ENCODE measurements at regions not wholly inside any gene's neighbourhood (a gene's known extent, or its start where the extent isn't known, plus 50 kb on each side); places are given as distances from the start of the nearest gene placed in this dataset.

- 93% methylated on average over 3 of the region's 5 CpGs for WGBS (ENCODE audit: insufficient coverage)
- H3K9me3 Mint-ChIP-seq = peaks cover 0 to 3% of the 10 kb centered on the region in 2 donors
- ATAC-seq (no peak), DNase-seq (no peak)
- Histone ChIP-seq H3K4me3 (ENCODE audit: low read length) (no peak overlapping the region), H3K4me1 (ENCODE audit: control insufficient read depth, insufficient read depth, low read length) (no peaks in the 10 kb centered on the region), H3K36me3 (ENCODE audit: control insufficient read depth, insufficient read depth, low read length) (no peaks in the 10 kb centered on the region), H3K27me3 (ENCODE audit: control insufficient read depth, insufficient read depth, low read length) (no peaks in the 10 kb centered on the region), H3K27ac (ENCODE audit: low read length) (no peak overlapping the region), H3K9me3 (ENCODE audit: control insufficient read depth, insufficient read depth, low read length) (no peaks in the 10 kb centered on the region)
- intact Hi-C loops (cut with micrococcal nuclease) = no loop called here
- no peaks in the 10 kb centered on the region for H3K4me1 Mint-ChIP-seq
- H3K27me3 Mint-ChIP-seq (ENCODE audit: low read depth in 2 of 2) = peaks cover 0 to 7% of the 10 kb centered on the region in 2 donors
- H3K27ac Mint-ChIP-seq = no peak overlapping the region
- H3K36me3 Mint-ChIP-seq = no peaks in the 10 kb centered on the region
- no peak overlapping the region for H3K4me3 Mint-ChIP-seq
- TF ChIP-seq CTCF (IDR thresholded peaks at IDR 0.05) = no peak
Measured at GRCh38 chr17:13088666-13089065, 70.8 kb upstream of the ELAC2 start.

- H3K27ac Mint-ChIP-seq = no peak overlapping the region
Measured at GRCh38 chr17:13087802-13088201, 70.0 kb upstream of the ELAC2 start.

GRCh38 chr17:13086142-13086769 is 68.4 kb upstream of the ELAC2 start:
- intact Hi-C loops (cut with micrococcal nuclease) = no loop called here
- Histone ChIP-seq H3K4me3 (ENCODE audit: low read length) (no peak overlapping the region), H3K27me3 (ENCODE audit: control insufficient read depth, insufficient read depth, low read length) (no peaks in the 10 kb centered on the region), H3K9me3 (ENCODE audit: control insufficient read depth, insufficient read depth, low read length) (no peaks in the 10 kb centered on the region), H3K36me3 (ENCODE audit: control insufficient read depth, insufficient read depth, low read length) (no peaks in the 10 kb centered on the region), H3K27ac (ENCODE audit: low read length) (no peak overlapping the region), H3K4me1 (ENCODE audit: control insufficient read depth, insufficient read depth, low read length) (no peaks in the 10 kb centered on the region)
- Mint-ChIP-seq H3K4me3 (no peak overlapping the region), H3K36me3 (no peaks in the 10 kb centered on the region), H3K4me1 (no peaks in the 10 kb centered on the region), H3K27ac (no peak overlapping the region), H3K9me3 (peaks cover 3 to 5% of the 10 kb centered on the region in 2 donors), H3K27me3 (ENCODE audit: low read depth in 2 of 2) (peaks cover 0 to 12% of the 10 kb centered on the region in 2 donors)
- no peak for DNase-seq
- TF ChIP-seq CTCF (IDR thresholded peaks at IDR 0.05) = no peak
- WGBS (ENCODE audit: insufficient coverage) = 81% methylated on average over 11 of the region's 11 CpGs
- no peak for ATAC-seq

More at GRCh38 chr17:13087802-13088201, 70.0 kb upstream of the ELAC2 start:
- no peaks in the 10 kb centered on the region for H3K9me3 ChIP-seq (ENCODE audit: control insufficient read depth, insufficient read depth, low read length)
- DNase-seq = no peak
- 96% methylated on average over 3 of the region's 3 CpGs for WGBS (ENCODE audit: insufficient coverage)
- no peaks in the 10 kb centered on the region for H3K4me1 ChIP-seq (ENCODE audit: control insufficient read depth, insufficient read depth, low read length)
- H3K27me3 ChIP-seq (ENCODE audit: control insufficient read depth, insufficient read depth, low read length) = no peaks in the 10 kb centered on the region
- H3K4me1 Mint-ChIP-seq = no peaks in the 10 kb centered on the region
- H3K36me3 Mint-ChIP-seq = no peaks in the 10 kb centered on the region
- no peaks in the 10 kb centered on the region for H3K36me3 ChIP-seq (ENCODE audit: control insufficient read depth, insufficient read depth, low read length)
- H3K27me3 Mint-ChIP-seq (ENCODE audit: low read depth in 2 of 2) = peaks cover 0 to 9% of the 10 kb centered on the region in 2 donors
- ATAC-seq = no peak
- intact Hi-C loops (cut with micrococcal nuclease) = no loop called here
- H3K9me3 Mint-ChIP-seq = peaks cover 0 to 3% of the 10 kb centered on the region in 2 donors
- H3K4me3 Mint-ChIP-seq = no peak overlapping the region
- no peak overlapping the region for H3K27ac ChIP-seq (ENCODE audit: low read length)
- TF ChIP-seq CTCF (IDR thresholded peaks at IDR 0.05) = no peak
- no peak overlapping the region for H3K4me3 ChIP-seq (ENCODE audit: low read length)

GRCh38 chr17:13085578-13085977 is 67.8 kb upstream of the ELAC2 start:
- no peak for TF ChIP-seq CTCF (IDR thresholded peaks at IDR 0.05)
- H3K4me3 Mint-ChIP-seq = no peak overlapping the region

More at GRCh38 chr17:13085578-13085977, 67.8 kb upstream of the ELAC2 start:
- ATAC-seq (no peak), DNase-seq (no peak)
- 55% methylated on average over 2 of the region's 2 CpGs for WGBS (ENCODE audit: insufficient coverage)
- no peaks in the 10 kb centered on the region for H3K36me3 ChIP-seq (ENCODE audit: control insufficient read depth, insufficient read depth, low read length)
- H3K27ac Mint-ChIP-seq = no peak overlapping the region
- H3K4me3 ChIP-seq (ENCODE audit: low read length) = no peak overlapping the region
- intact Hi-C loops (cut with micrococcal nuclease) = no loop called here
- no peaks in the 10 kb centered on the region for H3K4me1 Mint-ChIP-seq
- H3K9me3 ChIP-seq (ENCODE audit: control insufficient read depth, insufficient read depth, low read length) = no peaks in the 10 kb centered on the region
- no peaks in the 10 kb centered on the region for H3K36me3 Mint-ChIP-seq
- no peaks in the 10 kb centered on the region for H3K4me1 ChIP-seq (ENCODE audit: control insufficient read depth, insufficient read depth, low read length)
- H3K27ac ChIP-seq (ENCODE audit: low read length) = no peak overlapping the region
- H3K9me3 Mint-ChIP-seq = peaks cover 1 to 5% of the 10 kb centered on the region in 2 donors
- H3K27me3 Mint-ChIP-seq (ENCODE audit: low read depth in 2 of 2) = peaks cover 0 to 12% of the 10 kb centered on the region in 2 donors
- H3K27me3 ChIP-seq (ENCODE audit: control insufficient read depth, insufficient read depth, low read length) = no peaks in the 10 kb centered on the region

Data from natural killer cell (primary cell).